ENCODE measurements at regions not wholly inside any gene's neighbourhood (a gene's known extent, or its start where the extent isn't known, plus 50 kb on each side); places are given as distances from the start of the nearest gene placed in this dataset.

- TF ChIP-seq CTCF (conservative IDR thresholded peaks at IDR 0.05 in 1 of 2, IDR thresholded peaks at IDR 0.05 in 1 of 2; ENCODE audit: extremely low read depth in 1 of 2, insufficient read depth in 1 of 2, low read depth in 1 of 2, low read length in 2 of 2) (no peak), EZH2 (IDR thresholded peaks at IDR 0.05; ENCODE audit: borderline replicate concordance, low read length) (no peak)
Measured at GRCh38 chr6:9515633-9516606, 899.0 kb downstream of the TFAP2A start.

Measured in mammary epithelial cell (primary cell).